SK-N-SH (cell line): ENCODE measurements at regions not wholly inside any gene's neighbourhood (a gene's known extent, or its start where the extent isn't known, plus 50 kb on each side); places are given as distances from the start of the nearest gene placed in this dataset.

Experiments used
- CTCF ChIA-PET: fragments of 300-600, 350-600 bp; formaldehyde crosslinking; extraction: SDS; loops from one replicate; lab custom pipeline; 2021; lab: Yijun Ruan, JAX
- POLR2A ChIA-PET: fragments of 350-600 bp; sonication (Branson Sonifier 250); formaldehyde crosslinking; extraction: SDS; loops from one replicate; lab custom pipeline; 2020; ENCODE audit warnings: antibody characterized with exemption, inconsistent platforms; lab: Yijun Ruan, JAX
- DNase-seq: peaks from one replicate; pipeline ENCODE4 v3.0.0; 2012
- H2AFZ ChIP-seq: fragments of 200-600 bp; sonication (generic); 2 replicates; pipeline ENCODE4 v1.8.1; 2016; ENCODE audit warnings: antibody characterized with exemption, mild to moderate bottlenecking, low read depth
- H3F3A ChIP-seq: fragments of 200-600 bp; sonication (generic); replicated peaks from 2 replicates; pipeline ENCODE3; 2016; ENCODE audit warnings: antibody characterized with exemption, mild to moderate bottlenecking; ENCODE audit not compliant: insufficient read depth
- H3K27ac ChIP-seq, 2 experiments: fragments of 200-500 bp in 1 of 2; fragments of 200-600 bp in 1 of 2; sonication (Bioruptor generic) in 1 of 2; sonication (generic), shearing (Covaris generic) in 1 of 2; 2 replicates each; pipeline versions ENCODE4 v1.5.1 to v1.6.1; 2014 to 2016; ENCODE audit warnings: low read depth in 2 of 2, inconsistent platforms in 1 of 2, low read length in 1 of 2, mild to moderate bottlenecking in 1 of 2, mixed read lengths in 1 of 2
- H3K27me3 ChIP-seq: fragments of 200-600 bp; sonication (generic), shearing (Covaris generic); 2 replicates; pipeline ENCODE4 v1.6.1; 2016; ENCODE audit warnings: mixed run types; ENCODE audit not compliant: insufficient read depth
- H3K36me3 ChIP-seq, 2 experiments: fragments of 200-500 bp in 1 of 2; fragments of 200-600 bp in 1 of 2; sonication (Bioruptor generic) in 1 of 2; sonication (generic) in 1 of 2; replicated peaks in 1 of 2; 2 replicates each; pipeline versions ENCODE3 to v1.5.1; 2014 to 2016; ENCODE audit warnings: low read length in 1 of 2, mild to moderate bottlenecking in 1 of 2; ENCODE audit not compliant: insufficient read depth in 2 of 2, control insufficient read depth in 1 of 2
- H3K4me1 ChIP-seq, 2 experiments: fragments of 200-500 bp in 1 of 2; fragments of 200-600 bp in 1 of 2; sonication (Bioruptor generic) in 1 of 2; sonication (generic), shearing (Covaris generic) in 1 of 2; 2 replicates each; pipeline versions ENCODE4 v1.5.1 to v1.6.1; 2014 to 2016; ENCODE audit warnings: low read depth in 1 of 2, low read length in 1 of 2, mixed run types in 1 of 2; ENCODE audit not compliant: insufficient read depth in 2 of 2, control insufficient read depth in 1 of 2
- H3K4me2 ChIP-seq: fragments of 200-600 bp; sonication (generic), shearing (Covaris generic); 2 replicates; pipeline ENCODE4 v1.6.1; 2017; ENCODE audit warnings: mixed run types
- H3K4me3 ChIP-seq, 2 experiments: fragments of 200-500 bp in 1 of 2; fragments of 200-600 bp in 1 of 2; sonication (Bioruptor generic) in 1 of 2; sonication (generic), shearing (Covaris generic) in 1 of 2; 2 replicates each; pipeline versions ENCODE4 v1.5.1 to v1.8.1; 2014 to 2016; ENCODE audit warnings: low read depth in 2 of 2, inconsistent platforms in 1 of 2, low read length in 1 of 2, mild to moderate bottlenecking in 1 of 2, mixed read lengths in 1 of 2, moderate library complexity in 1 of 2
- H3K79me2 ChIP-seq: fragments of 200-600 bp; sonication (generic); 2 replicates; pipeline ENCODE4 v1.8.1; 2017; ENCODE audit warnings: mild to moderate bottlenecking; ENCODE audit not compliant: insufficient read depth
- H3K9ac ChIP-seq: fragments of 200-600 bp; sonication (generic); 2 replicates; pipeline ENCODE4 v1.6.1; 2017; ENCODE audit warnings: mixed run types
- H3K9me2 ChIP-seq: fragments of 200-600 bp; sonication (generic); 2 replicates; pipeline ENCODE4 v1.6.1; 2017; ENCODE audit warnings: mixed run types
- H3K9me3 ChIP-seq: fragments of 200-600 bp; sonication (generic); 2 replicates; pipeline ENCODE4 v1.6.1; 2017; ENCODE audit warnings: mixed run types, mild to moderate bottlenecking, moderate library complexity
- H4K20me1 ChIP-seq: fragments of 200-600 bp; sonication (generic); 2 replicates; pipeline ENCODE4 v1.6.1; 2017; ENCODE audit warnings: mild to moderate bottlenecking, mixed run types; ENCODE audit not compliant: insufficient read depth
- CHD2 ChIP-seq: fragments of 150-350 bp; IDR thresholded peaks from 2 replicates; pipeline ENCODE4 v1.6.1; 2018; ENCODE audit warnings: low read length; ENCODE audit not compliant: partially characterized antibody
- ELF1 ChIP-seq: IDR thresholded peaks from 2 replicates; pipeline ENCODE4 v1.4.0; 2012
- EZH2phosphoT487 ChIP-seq: fragments of 200-600 bp; sonication (generic); IDR thresholded peaks from 2 replicates; pipeline ENCODE4 v1.6.1; 2017; ENCODE audit warnings: low read depth, mixed run types, mild to moderate bottlenecking, antibody characterized with exemption, moderate library complexity, borderline replicate concordance
- FOSL2 ChIP-seq: IDR thresholded peaks from 2 replicates; pipeline ENCODE4 v1.4.0; 2012; ENCODE audit warnings: low read depth, mild to moderate bottlenecking, moderate library complexity, borderline replicate concordance
- FOXJ3 ChIP-seq: sonication (generic); formaldehyde crosslinking; IDR thresholded peaks from 2 replicates; pipeline ENCODE4 v1.5.1; 2020; ENCODE audit warnings: mild to moderate bottlenecking, missing genetic modification reagents
- FOXM1 ChIP-seq: IDR thresholded peaks from 2 replicates; pipeline ENCODE4 v1.4.0; 2012; ENCODE audit warnings: low read depth, mild to moderate bottlenecking
- GABPA ChIP-seq: IDR thresholded peaks from 2 replicates; pipeline ENCODE4 v1.4.0; 2012; ENCODE audit warnings: low read depth, mild to moderate bottlenecking
- JUND ChIP-seq: IDR thresholded peaks from 2 replicates; pipeline ENCODE4 v1.4.0; 2012
- MEF2A ChIP-seq: IDR thresholded peaks from 2 replicates; pipeline ENCODE4 v1.4.0; 2012; ENCODE audit warnings: low read depth, borderline replicate concordance
- RAD21 ChIP-seq: IDR thresholded peaks from 2 replicates; pipeline ENCODE4 v1.6.1; 2012; ENCODE audit warnings: mild to moderate bottlenecking, low read length
- RFX5 ChIP-seq: IDR thresholded peaks from 2 replicates; pipeline ENCODE4 v1.6.1; 2012; ENCODE audit warnings: mild to moderate bottlenecking, improper control_type of control experiment, low read length
- RXRA ChIP-seq: IDR thresholded peaks from 2 replicates; pipeline ENCODE4 v1.4.0; 2012; ENCODE audit warnings: low read depth, mild to moderate bottlenecking, borderline replicate concordance
- SIN3A ChIP-seq: IDR thresholded peaks from 2 replicates; pipeline ENCODE4 v1.6.1; 2012; ENCODE audit warnings: low read depth, mild to moderate bottlenecking, low read length, moderate library complexity, borderline replicate concordance
- TCF12 ChIP-seq: IDR thresholded peaks from 2 replicates; pipeline ENCODE4 v1.4.0; 2012
- YY1 ChIP-seq: IDR thresholded peaks from 2 replicates; pipeline ENCODE4 v1.4.0; 2012; ENCODE audit warnings: low read depth, mild to moderate bottlenecking
- WGBS: methylation state at CpG from one replicate; pipeline ENCODE4 v1.1.6; 2017; ENCODE audit warnings: low lambda C conversion rate; 5-methylcytosine and 5-hydroxymethylcytosine counted together
- TF ChIP-seq, protein P1 (sequence below): IDR thresholded peaks from 2 replicates; pipeline ENCODE4 v1.4.0; 2012; ENCODE audit warnings: low read depth, borderline replicate concordance
- TF ChIP-seq, protein P2 (sequence below): IDR thresholded peaks from 2 replicates; pipeline ENCODE4 v1.4.0; 2012; ENCODE audit warnings: low read depth, borderline replicate concordance
- TF ChIP-seq, protein P3 (sequence below): fragments of 200-600 bp; sonication (generic); IDR thresholded peaks from 2 replicates; pipeline ENCODE4 v1.6.1; 2017; ENCODE audit warnings: antibody characterized with exemption, mild to moderate bottlenecking, moderate library complexity
- TF ChIP-seq, protein P4 (sequence below): fragments of 150-350 bp; IDR thresholded peaks from 2 replicates; pipeline ENCODE4 v1.6.1; 2017; ENCODE audit warnings: antibody characterized with exemption, low read length, low read depth, borderline replicate concordance
- TF ChIP-seq, protein P5 (sequence below): IDR thresholded peaks from 2 replicates; pipeline ENCODE4; 2012
- TF ChIP-seq, protein P6 (sequence below): IDR thresholded peaks from 2 replicates; pipeline ENCODE4 v1.4.0; 2012; ENCODE audit warnings: low read depth

DNA sequence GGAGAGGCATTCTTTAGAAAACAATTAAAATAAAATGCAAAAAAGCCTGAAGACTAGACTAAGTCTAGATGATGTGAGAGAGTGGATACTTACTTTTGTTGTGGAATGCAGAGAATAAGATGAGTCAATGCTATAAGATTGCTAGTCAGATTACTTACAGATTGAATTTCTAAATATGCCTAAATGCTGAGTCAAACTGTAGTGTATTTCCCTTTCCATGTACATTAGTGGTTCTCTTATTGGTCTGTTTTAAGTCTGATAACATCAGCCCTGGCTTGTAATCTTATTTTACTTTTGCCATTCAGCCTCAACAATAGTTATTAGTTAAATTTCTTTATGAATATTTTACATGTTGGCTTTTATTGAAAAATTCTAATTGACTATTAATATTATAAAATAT lies 702.7 kb downstream of the SOCS6 start (continued):
- TF ChIP-seq, protein P1, sequence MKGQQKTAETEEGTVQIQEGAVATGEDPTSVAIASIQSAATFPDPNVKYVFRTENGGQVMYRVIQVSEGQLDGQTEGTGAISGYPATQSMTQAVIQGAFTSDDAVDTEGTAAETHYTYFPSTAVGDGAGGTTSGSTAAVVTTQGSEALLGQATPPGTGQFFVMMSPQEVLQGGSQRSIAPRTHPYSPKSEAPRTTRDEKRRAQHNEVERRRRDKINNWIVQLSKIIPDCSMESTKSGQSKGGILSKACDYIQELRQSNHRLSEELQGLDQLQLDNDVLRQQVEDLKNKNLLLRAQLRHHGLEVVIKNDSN = no peak
- no peak for TF ChIP-seq GABPA
- TF ChIP-seq, protein P2, sequence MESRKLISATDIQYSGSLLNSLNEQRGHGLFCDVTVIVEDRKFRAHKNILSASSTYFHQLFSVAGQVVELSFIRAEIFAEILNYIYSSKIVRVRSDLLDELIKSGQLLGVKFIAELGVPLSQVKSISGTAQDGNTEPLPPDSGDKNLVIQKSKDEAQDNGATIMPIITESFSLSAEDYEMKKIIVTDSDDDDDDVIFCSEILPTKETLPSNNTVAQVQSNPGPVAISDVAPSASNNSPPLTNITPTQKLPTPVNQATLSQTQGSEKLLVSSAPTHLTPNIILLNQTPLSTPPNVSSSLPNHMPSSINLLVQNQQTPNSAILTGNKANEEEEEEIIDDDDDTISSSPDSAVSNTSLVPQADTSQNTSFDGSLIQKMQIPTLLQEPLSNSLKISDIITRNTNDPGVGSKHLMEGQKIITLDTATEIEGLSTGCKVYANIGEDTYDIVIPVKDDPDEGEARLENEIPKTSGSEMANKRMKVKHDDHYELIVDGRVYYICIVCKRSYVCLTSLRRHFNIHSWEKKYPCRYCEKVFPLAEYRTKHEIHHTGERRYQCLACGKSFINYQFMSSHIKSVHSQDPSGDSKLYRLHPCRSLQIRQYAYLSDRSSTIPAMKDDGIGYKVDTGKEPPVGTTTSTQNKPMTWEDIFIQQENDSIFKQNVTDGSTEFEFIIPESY = no peak
- peak; percentile 44; the same call in 1 of the 2 replicates for TF ChIP-seq MEF2A
- no peak for TF ChIP-seq YY1
- TF ChIP-seq, protein P3, sequence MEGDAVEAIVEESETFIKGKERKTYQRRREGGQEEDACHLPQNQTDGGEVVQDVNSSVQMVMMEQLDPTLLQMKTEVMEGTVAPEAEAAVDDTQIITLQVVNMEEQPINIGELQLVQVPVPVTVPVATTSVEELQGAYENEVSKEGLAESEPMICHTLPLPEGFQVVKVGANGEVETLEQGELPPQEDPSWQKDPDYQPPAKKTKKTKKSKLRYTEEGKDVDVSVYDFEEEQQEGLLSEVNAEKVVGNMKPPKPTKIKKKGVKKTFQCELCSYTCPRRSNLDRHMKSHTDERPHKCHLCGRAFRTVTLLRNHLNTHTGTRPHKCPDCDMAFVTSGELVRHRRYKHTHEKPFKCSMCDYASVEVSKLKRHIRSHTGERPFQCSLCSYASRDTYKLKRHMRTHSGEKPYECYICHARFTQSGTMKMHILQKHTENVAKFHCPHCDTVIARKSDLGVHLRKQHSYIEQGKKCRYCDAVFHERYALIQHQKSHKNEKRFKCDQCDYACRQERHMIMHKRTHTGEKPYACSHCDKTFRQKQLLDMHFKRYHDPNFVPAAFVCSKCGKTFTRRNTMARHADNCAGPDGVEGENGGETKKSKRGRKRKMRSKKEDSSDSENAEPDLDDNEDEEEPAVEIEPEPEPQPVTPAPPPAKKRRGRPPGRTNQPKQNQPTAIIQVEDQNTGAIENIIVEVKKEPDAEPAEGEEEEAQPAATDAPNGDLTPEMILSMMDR = no peak
- no peak for TF ChIP-seq EZH2phosphoT487
- TF ChIP-seq TCF12 = peak; percentile 91
- TF ChIP-seq, protein P4, sequence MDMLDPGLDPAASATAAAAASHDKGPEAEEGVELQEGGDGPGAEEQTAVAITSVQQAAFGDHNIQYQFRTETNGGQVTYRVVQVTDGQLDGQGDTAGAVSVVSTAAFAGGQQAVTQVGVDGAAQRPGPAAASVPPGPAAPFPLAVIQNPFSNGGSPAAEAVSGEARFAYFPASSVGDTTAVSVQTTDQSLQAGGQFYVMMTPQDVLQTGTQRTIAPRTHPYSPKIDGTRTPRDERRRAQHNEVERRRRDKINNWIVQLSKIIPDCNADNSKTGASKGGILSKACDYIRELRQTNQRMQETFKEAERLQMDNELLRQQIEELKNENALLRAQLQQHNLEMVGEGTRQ = no peak
- peak; percentile 89 for TF ChIP-seq FOSL2
- TF ChIP-seq SIN3A = no peak
- TF ChIP-seq FOXJ3 (CRISPR knock-in tag) = no peak
- no peak for TF ChIP-seq RFX5
- TF ChIP-seq CHD2 = no peak
- TF ChIP-seq RXRA = peak; percentile 40; the same call in 1 of the 2 replicates

DNA sequence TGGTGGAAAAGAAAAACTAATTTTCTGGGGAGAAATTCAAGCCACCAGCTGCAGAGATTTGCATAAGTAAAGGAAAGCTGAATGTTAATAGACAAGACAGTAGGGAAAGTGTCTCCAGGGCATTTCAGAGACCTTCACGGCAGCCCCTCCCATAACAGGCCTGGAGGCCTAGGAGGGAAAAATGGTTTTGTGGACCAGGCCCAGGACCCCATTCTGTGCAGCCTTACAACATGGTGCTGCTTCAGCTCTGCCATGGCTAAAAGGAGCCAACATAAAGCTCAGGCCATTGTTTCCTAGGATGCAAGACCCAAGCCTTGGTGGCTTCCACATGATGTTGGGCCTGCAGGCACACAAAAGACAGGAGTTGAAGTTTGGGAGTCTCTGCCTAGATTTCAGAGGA lies 697.1 kb downstream of the SOCS6 start:
- Histone ChIP-seq H2AFZ (no peak overlapping the region), H3K36me3 (no peaks in the 10 kb centered on the region), H3K27ac (no peak overlapping the region), H3K4me1 (peaks cover 12 to 16% of the 10 kb centered on the region in 2 experiments; a peak in 3 of 4 replicates), H4K20me1 (no peaks in the 10 kb centered on the region), H3K4me2 (no peak overlapping the region), H3K9ac (no peak overlapping the region), H3K9me2 (no peaks in the 10 kb centered on the region), H3K4me3 (no peak overlapping the region), H3K9me3 (no peaks in the 10 kb centered on the region; the same call in 1 of the 2 replicates), H3F3A (peaks cover 2% of the 10 kb centered on the region), H3K27me3 (no peaks in the 10 kb centered on the region), H3K79me2 (no peaks in the 10 kb centered on the region)
- no peak for DNase-seq
- WGBS = 63% methylated on average over 1 of the region's 1 CpG
- POLR2A ChIA-PET = no interaction called here
- CTCF ChIA-PET = no interaction called here
- TF ChIP-seq ELF1 (no peak), CHD2 (no peak), JUND (no peak), RAD21 (no peak), FOXM1 (no peak)
- TF ChIP-seq, protein P2 = no peak
- TF ChIP-seq, protein P5, sequence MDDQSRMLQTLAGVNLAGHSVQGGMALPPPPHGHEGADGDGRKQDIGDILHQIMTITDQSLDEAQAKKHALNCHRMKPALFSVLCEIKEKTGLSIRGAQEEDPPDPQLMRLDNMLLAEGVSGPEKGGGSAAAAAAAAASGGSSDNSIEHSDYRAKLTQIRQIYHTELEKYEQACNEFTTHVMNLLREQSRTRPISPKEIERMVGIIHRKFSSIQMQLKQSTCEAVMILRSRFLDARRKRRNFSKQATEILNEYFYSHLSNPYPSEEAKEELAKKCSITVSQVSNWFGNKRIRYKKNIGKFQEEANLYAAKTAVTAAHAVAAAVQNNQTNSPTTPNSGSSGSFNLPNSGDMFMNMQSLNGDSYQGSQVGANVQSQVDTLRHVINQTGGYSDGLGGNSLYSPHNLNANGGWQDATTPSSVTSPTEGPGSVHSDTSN = no peak
- TF ChIP-seq, protein P6, sequence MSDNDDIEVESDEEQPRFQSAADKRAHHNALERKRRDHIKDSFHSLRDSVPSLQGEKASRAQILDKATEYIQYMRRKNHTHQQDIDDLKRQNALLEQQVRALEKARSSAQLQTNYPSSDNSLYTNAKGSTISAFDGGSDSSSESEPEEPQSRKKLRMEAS = no peak
